Epithelial cell of proximal tubule (primary cell): ENCODE measurements at regions not wholly inside any gene's neighbourhood (a gene's known extent, or its start where the extent isn't known, plus 50 kb on each side); places are given as distances from the start of the nearest gene placed in this dataset.

ENCODE experiments used
- DNase-seq: peaks from one replicate; pipeline ENCODE4 v3.0.0-alpha.2; 2011; ENCODE audit warnings: low read depth
- H3K4me3 ChIP-seq: 2 replicates; pipeline ENCODE4 v1.5.1; 2011; ENCODE audit warnings: low read depth, mild to moderate bottlenecking, low read length
- TF ChIP-seq, protein P1 (sequence below): conservative IDR thresholded peaks from 2 replicates; pipeline ENCODE4 v1.5.1; 2012; ENCODE audit warnings: low read depth, mild to moderate bottlenecking, low read length

DNA sequence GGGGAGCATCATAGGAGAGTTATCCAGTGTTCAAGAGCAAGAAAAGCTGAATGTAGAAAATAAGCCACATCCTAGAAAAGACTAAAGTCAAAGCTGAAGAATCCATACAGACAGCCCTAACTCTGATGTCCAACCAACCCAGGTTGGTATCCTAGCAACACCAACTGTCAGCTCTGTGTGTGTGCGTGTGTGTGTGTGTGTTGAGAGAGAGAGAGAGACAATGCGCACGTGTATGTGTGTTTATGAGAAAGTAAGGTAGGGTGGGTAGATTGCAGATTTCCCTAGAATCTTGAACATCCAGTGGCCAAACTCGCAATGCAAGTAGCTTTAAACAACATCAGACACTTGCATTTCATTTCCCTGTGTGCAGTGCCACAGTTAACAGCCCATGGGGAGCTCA lies 274.9 kb downstream of the FAM181B start:
- TF ChIP-seq, protein P1, sequence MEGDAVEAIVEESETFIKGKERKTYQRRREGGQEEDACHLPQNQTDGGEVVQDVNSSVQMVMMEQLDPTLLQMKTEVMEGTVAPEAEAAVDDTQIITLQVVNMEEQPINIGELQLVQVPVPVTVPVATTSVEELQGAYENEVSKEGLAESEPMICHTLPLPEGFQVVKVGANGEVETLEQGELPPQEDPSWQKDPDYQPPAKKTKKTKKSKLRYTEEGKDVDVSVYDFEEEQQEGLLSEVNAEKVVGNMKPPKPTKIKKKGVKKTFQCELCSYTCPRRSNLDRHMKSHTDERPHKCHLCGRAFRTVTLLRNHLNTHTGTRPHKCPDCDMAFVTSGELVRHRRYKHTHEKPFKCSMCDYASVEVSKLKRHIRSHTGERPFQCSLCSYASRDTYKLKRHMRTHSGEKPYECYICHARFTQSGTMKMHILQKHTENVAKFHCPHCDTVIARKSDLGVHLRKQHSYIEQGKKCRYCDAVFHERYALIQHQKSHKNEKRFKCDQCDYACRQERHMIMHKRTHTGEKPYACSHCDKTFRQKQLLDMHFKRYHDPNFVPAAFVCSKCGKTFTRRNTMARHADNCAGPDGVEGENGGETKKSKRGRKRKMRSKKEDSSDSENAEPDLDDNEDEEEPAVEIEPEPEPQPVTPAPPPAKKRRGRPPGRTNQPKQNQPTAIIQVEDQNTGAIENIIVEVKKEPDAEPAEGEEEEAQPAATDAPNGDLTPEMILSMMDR = no peak
- no peak overlapping the region for H3K4me3 ChIP-seq
- no peak for DNase-seq

DNA sequence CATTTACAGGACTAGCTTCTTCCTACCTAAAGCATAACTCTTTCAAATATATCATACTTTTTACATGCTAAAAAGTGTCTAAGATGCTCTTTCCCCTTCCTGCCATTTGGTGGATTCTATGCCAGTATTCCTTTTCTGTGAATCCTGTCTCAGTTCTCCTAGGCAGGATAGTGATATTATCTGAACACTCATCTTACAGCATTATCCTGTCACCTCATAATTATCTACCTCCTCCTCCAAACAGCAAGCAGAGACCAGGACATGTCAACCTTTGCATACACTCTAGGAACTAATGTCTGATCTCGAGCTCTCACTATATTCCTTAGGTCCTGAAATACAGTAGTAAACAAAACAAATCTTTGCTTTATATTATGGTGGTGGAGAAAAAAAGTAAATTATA lies 275.5 kb downstream of the FAM181B start:
- H3K4me3 ChIP-seq = no peak overlapping the region
- DNase-seq = no peak
- TF ChIP-seq, protein P1 = no peak

DNA sequence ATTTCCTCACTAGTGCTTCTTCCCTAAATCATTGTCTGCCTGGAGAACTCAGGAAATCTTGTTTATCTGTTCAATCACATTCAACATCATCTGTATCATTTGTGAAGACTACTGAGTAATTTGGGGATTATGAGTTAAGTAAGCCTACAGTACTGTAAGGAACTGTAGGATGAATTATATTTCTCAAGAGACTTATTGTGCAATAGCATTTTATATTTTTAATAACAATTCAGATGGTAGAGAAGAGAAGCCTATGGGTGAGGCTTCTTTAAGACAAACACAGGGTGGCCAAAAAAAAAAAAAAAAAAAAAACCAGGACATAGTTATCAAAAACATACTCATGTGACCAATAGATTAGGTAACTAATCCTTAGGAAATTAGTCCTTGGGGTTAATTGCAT lies 282.7 kb downstream of the FAM181B start:
- H3K4me3 ChIP-seq = no peak overlapping the region
- TF ChIP-seq, protein P1 = no peak
- no peak for DNase-seq

DNA sequence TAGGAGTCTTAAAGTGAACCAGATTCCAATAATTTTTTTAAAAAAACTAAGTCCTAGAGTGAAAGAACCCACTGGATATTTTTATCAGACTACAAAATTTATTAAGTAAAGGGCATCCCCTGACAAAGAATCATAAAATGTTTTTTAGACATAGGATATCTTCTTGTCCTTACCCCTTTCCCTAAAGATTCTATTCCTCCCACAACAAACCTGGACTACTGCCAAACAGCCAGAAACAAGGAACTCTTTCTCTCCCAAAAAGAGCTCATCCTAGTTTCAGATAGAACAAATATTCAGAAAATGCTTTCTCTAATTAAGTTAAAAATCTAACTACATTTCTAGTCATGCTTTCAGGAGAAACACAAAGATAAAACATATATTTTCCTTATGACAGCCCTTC lies 327.1 kb downstream of the FAM181B start:
- DNase-seq = no peak
- TF ChIP-seq, protein P1 = no peak
- H3K4me3 ChIP-seq = no peak overlapping the region

DNA sequence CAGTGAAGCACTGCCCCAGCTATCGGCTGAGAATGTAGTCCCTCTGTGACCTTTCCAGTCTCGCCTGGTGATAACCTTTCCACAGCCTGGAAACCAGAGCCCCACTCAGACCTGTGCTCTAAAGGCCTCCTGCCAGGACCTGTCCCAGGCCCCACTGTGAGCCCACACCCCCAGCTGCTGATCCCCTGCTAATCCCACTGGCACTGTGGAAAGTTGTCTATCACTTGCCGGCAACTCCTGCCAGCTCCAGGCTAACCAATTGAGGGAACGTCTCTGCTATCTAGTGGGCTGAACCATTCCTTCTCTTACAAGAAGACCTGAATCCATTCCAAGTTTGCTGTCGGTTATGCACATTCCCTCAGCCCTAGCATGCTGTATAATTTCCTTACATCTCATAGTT lies 328.2 kb downstream of the FAM181B start:
- H3K4me3 ChIP-seq = no peak overlapping the region
- no peak for DNase-seq
- TF ChIP-seq, protein P1 = no peak

DNA sequence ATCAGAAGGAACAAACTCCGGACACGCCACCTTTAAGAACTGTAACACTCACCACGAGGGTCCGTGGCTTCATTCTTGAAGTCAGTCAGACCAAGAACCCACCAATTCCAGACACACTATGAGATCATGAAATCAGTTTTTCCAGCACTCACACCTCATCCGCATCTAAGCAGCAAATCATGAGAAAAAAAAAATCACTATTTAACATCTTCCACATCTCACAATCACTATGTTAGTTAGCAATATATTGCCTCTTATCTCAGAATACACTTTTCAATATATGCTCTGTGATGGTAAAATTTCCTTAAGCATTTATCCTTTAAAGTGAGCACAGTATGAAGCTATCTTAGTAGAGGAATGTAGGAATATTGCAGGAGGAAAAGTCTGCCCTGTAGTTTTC lies 328.7 kb downstream of the FAM181B start:
- no peak overlapping the region for H3K4me3 ChIP-seq
- DNase-seq = no peak
- TF ChIP-seq, protein P1 = no peak

DNA sequence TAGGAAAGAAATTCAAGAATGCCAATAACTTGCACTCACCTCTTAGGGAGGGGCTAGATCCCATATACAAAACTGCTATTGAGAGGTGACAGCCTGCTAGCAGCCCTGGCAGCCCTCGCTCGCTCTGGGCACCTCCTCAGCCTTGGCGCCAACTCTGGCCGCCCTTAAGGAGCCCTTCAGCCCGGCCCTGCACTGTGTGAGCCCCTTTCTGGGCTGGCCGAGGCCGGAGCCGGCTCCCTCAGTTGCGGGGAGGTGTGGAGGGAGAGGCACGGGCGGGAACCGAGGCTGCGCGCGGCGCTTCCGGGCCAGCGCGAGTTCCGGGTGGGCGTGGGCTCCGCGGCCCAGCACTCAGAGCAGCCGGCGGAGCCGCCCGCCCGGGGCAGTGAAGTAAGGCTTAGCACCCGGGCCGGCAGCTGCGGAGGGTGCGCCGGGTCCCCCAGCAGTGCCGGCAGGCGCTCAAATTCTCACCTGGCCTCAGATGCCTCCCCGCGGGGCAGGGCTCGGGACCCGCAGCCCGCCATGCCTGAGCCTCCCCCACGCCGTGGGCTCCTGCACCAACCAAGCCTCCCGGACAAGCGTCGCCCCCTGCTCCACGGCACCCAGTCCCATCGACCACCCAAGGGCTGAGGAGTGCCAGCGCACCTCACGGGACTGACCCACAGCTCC lies 329.9 kb downstream of the FAM181B start:
- no peak overlapping the region for H3K4me3 ChIP-seq
- TF ChIP-seq, protein P1 = no peak
- no peak for DNase-seq
